DMS 273 (cell line): ENCODE measurements at regions not wholly inside any gene's neighbourhood (a gene's known extent, or its start where the extent isn't known, plus 50 kb on each side); places are given as distances from the start of the nearest gene placed in this dataset.

Source experiments
- DNase-seq: peaks from one replicate; lab custom pipeline; 2025; ENCODE audit not compliant: unreplicated experiment; lab: John Stamatoyannopoulos, UW

GRCh38 chr2:41141146-41141791 is 689.4 kb upstream of the SLC8A1 start:
- no peak for DNase-seq

DNA sequence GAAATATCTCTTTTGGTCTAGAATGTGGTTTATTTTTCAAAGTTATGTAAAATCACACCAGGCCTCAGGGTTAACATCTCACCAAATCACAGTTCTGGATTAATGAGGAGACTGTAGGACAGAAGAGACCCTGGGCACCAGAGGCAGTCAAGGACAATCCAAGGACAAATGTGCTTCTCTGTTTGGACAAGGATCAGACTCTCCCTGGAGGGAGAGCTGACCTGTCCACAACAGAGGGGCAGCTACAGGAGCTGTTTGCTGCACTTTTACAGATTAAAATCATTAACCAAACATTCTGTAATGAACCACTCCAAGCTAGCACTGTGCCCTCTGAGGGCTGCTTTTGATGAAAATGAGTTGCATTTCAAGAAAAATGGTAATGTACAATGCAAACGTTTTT is 690.6 kb upstream of the SLC8A1 start:
- no peak for DNase-seq

GRCh38 chr2:41145066-41145465 is 693.2 kb upstream of the SLC8A1 start:
- no peak for DNase-seq

GRCh38 chr2:41149054-41149453 is 697.2 kb upstream of the SLC8A1 start:
- no peak for DNase-seq

DNA sequence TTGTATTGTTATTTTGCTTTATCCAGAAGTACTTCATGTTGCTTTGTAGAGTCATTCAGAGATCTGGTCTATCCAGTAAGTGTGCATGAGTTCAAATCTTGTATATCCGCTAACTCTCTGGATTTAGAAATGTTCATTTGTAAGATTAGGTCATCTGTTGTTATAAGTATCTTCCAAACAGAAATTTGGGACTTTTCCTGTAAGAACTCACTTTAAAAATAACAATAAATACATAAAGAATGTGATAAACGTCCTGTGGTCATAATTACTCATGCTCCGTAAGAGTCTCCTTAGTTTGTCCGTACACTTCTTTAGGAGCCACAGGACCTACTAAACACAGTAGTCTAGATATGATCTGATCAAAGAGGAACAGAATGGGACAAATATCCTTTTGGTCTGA is 699.9 kb upstream of the SLC8A1 start:
- DNase-seq, result no peak

- no peak for DNase-seq
Observed at GRCh38 chr2:41152318-41152717, 700.4 kb upstream of the SLC8A1 start.

GRCh38 chr2:41160439-41160838 is 708.5 kb upstream of the SLC8A1 start:
- DNase-seq, result no peak

- no peak for DNase-seq
Observed at GRCh38 chr2:41167014-41167413, 715.1 kb upstream of the SLC8A1 start.

GRCh38 chr2:41169744-41170143 is 717.9 kb upstream of the SLC8A1 start:
- DNase-seq, result no peak

GRCh38 chr2:41170589-41170988 is 718.7 kb upstream of the SLC8A1 start:
- no peak for DNase-seq

GRCh38 chr2:41180387-41180786 is 728.5 kb upstream of the SLC8A1 start:
- DNase-seq, result no peak

DNA sequence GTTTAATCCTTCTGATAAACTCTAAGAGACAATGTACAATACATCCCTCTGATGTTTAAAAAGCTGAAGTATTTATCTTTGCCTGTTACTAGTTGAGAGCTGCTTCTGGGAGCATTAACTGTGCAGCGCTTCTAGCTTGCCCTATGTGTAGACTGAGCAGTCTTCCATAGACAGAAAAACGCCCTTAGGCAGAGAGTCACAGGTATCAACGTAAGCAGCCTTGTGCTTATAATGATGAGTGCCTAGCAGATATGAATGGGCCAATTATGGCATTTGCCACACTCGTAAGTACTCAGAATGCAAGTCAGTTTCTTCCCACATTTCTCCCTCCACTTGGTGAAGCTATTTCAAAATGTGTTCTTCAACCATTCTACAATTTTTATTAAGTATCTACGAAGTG is 731.1 kb upstream of the SLC8A1 start:
- no peak for DNase-seq

- DNase-seq, result no peak
Observed at GRCh38 chr2:41187376-41188122, 735.7 kb upstream of the SLC8A1 start.

DNA sequence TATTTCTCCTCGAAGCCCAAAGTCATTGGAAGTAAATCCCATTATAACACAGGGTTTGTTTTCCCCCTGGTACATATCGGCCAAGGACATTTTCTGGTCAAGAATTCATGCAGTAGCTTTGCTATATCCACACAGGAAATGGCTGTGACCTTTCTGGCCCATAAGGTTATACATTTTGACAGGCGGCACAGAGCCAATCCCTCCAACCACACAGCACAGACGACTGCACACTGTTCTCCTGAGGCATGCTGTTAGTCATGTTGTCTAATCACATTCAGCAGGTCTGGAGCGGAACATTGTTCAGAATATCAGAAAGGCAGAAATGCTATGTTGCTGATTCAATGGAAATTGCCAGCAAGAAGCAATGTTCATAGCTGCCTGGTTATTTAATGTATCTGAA is 742.3 kb upstream of the SLC8A1 start:
- no peak for DNase-seq

DNA sequence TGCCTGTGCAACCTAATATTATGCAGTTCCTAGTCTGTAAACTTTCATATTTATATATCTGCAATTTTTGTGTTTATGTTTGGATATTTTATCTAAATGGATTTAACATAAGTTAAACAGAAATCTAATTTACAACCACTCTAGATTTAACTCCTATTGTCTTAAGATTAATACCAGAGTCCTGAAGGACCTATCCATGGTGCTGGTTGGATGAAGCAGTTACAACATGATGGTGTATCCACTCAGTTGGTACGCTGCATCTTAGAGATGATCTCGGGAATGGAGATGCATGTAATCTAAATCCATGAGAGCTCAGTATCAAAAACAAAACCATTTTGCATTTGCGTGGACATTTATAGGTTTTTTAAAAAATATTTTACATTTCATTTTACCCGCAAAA is 745.9 kb upstream of the SLC8A1 start:
- DNase-seq, result no peak

- DNase-seq, result peak; percentile 61
Observed at GRCh38 chr2:41199334-41199733, 747.4 kb upstream of the SLC8A1 start.

DNA sequence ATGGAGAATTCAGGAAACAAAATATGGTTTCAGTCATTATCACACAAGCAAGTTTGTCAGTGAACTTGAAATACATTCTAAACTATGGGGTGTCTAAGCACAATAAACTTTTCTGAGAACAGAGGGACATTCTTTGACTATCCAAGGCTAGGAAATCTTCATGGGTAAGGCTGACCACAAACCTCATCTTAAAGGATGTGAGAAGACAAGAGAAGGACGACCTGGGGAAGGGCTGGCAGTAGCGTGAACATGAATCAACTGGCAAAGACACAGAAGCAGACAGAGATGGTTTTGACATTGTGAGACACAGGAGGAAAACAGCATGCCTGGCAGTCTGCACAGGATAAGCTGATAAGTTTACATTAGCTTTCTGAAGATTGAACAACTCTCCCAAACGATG is 752.4 kb upstream of the SLC8A1 start:
- DNase-seq, result no peak

DNA sequence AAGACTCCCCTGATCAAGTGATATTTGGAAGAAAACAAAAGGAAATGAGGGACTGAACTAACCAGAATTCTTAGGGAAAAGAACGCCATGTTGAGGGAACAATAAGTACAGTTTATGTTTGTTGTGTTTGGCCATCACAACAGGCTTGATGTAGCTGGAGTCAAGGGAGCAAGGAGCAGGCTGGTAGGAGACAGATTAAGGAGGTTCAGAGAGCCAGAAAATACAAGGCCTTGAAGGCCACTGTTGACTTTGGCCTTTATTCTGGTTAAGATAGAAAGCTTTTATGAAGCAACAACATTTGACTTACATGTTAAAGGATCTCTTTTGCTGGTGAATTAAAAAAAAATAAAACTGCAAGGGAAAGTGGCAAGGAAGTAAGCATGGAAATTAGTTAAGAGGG is 754.1 kb upstream of the SLC8A1 start:
- DNase-seq, result no peak

DNA sequence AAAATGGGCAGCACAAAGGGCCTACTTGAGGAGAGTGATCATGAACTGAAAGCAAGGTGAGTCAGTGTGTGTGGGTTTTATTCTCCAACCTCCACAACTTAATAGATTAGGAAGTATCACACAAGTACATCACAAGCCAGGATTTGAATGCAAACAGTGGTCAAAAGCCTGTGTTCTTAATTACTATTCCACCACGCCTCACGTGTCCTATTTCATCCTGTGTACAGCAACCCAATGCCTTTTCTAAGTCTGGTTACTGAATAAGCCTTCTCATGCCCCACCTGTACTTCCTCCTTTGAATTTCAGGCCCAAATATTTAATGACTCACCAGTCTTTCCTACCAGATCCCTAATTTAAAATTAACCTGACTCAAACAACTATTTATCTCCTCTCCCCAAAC is 755.7 kb upstream of the SLC8A1 start:
- no peak for DNase-seq

DNA sequence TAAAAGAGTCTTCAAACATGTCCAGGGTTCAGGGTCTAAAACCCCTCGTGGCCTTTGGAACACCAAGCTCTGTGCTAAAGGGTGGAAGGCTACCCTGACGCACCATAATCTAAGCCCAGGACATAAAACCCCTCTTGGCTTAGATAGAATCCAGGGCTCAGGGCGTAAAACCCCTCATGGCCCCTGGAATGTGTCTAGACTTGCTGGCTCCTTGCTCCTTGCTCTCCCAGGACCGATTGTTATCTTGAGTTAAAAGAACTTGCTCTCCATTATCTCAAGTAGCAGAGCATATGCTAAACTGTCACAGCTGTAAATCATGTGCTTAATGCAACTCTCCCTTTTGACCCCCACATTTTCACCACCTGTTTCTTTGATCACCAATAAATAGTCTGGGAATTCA is 758.1 kb upstream of the SLC8A1 start:
- peak; percentile 18 for DNase-seq

DNA sequence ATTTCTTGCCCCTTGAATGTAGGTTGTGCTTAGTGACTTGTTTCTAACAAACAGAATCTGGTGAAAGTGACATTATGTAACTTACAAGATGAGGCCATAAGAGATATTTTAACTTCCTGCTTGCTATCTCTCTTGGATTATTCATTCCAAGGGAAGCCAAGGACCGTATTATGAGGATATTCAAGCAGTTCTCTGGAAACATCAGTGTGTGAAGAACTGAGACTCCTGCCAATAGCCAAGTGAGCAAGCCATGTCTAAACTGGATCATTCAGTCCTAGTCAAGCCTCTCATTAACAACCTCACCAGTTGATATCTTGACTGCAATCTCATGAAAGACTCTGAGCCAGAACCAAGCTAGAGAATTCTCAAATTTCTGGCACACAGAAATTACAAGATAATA is 765.1 kb upstream of the SLC8A1 start:
- no peak for DNase-seq

- DNase-seq, result peak; percentile 86
Observed at GRCh38 chr2:41222593-41222992, 770.7 kb upstream of the SLC8A1 start.

DNA sequence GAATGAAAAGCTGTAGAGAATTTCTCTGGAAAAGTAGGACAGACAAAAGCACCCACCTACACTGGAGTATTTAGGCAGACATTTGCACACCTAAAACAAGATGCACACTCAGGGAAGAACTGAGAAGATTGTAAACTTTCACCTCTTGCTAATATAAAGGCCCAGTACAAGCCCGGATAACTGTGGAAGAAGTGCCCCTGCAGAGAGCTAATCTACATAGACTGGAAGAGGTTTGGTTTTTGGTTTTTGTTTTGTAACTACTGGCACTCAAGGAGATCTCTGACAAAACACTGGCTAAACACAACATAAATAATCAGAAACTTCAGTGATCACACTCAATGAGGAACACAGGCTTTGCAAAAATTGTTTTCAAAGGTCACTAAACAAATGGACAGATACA is 782.2 kb upstream of the SLC8A1 start:
- DNase-seq, result no peak
